H9 (cell line): ENCODE measurements at regions not wholly inside any gene's neighbourhood (a gene's known extent, or its start where the extent isn't known, plus 50 kb on each side); places are given as distances from the start of the nearest gene placed in this dataset.

Experiments used
- DNase-seq: peaks from one replicate; pipeline ENCODE4 v3.0.0-alpha.2; 2017
- H2AFZ ChIP-seq: one replicate; pipeline ENCODE4 v1.6.1; 2013; ENCODE audit warnings: mild to moderate bottlenecking, low read length, control low read depth, moderate library complexity
- H2AK5ac ChIP-seq: 2 replicates; pipeline ENCODE4 v1.6.1; 2013; ENCODE audit warnings: low read length, control low read depth, mixed read lengths; ENCODE audit not compliant: insufficient read length
- H2BK120ac ChIP-seq: one replicate; pipeline ENCODE4 v1.6.1; 2013; ENCODE audit warnings: low read depth, mild to moderate bottlenecking, low read length, control low read depth, inconsistent platforms; ENCODE audit not compliant: poor library complexity, severe bottlenecking
- H2BK12ac ChIP-seq: 2 replicates; pipeline ENCODE4 v1.6.1; 2013; ENCODE audit warnings: low read length, control low read depth, mixed read lengths, low read depth; ENCODE audit not compliant: insufficient read length
- H2BK15ac ChIP-seq: 2 replicates; pipeline ENCODE4 v1.6.1; 2013; ENCODE audit warnings: low read depth, low read length, control low read depth
- H2BK20ac ChIP-seq: one replicate; pipeline ENCODE4 v1.6.1; 2013; ENCODE audit warnings: low read depth, mild to moderate bottlenecking, low read length, control low read depth, inconsistent platforms; ENCODE audit not compliant: poor library complexity, severe bottlenecking
- H2BK5ac ChIP-seq: 2 replicates; pipeline ENCODE4 v1.6.1; 2013; ENCODE audit warnings: low read length, control low read depth, mixed read lengths; ENCODE audit not compliant: insufficient read length
- H3K14ac ChIP-seq: 2 replicates; pipeline ENCODE4 v1.6.1; 2013; ENCODE audit warnings: low read length, control low read depth; ENCODE audit not compliant: insufficient read depth
- H3K18ac ChIP-seq: 2 replicates; pipeline ENCODE4 v1.6.1; 2013; ENCODE audit warnings: low read depth, mild to moderate bottlenecking, mixed read lengths, low read length, control low read depth; ENCODE audit not compliant: insufficient read length
- H3K23ac ChIP-seq: 2 replicates; pipeline ENCODE4 v1.6.1; 2013; ENCODE audit warnings: low read length, control low read depth, mixed read lengths, low read depth; ENCODE audit not compliant: insufficient read length
- H3K23me2 ChIP-seq: 2 replicates; pipeline ENCODE4 v1.6.1; 2013; ENCODE audit warnings: low read depth, mild to moderate bottlenecking, mixed read lengths, low read length, control low read depth; ENCODE audit not compliant: insufficient read length, poor library complexity, severe bottlenecking
- H3K27ac ChIP-seq: 2 replicates; pipeline ENCODE4 v1.5.1; 2013; ENCODE audit warnings: low read length, control low read depth, mixed read lengths, low read depth; ENCODE audit not compliant: insufficient read length
- H3K27me3 ChIP-seq: 2 replicates; pipeline ENCODE4 v1.6.1; 2013; ENCODE audit warnings: low read length, control low read depth, inconsistent platforms; ENCODE audit not compliant: insufficient read depth
- H3K4ac ChIP-seq: 2 replicates; pipeline ENCODE4 v1.6.1; 2013; ENCODE audit warnings: low read depth, mild to moderate bottlenecking, control low read depth, inconsistent platforms, low read length, moderate library complexity
- H3K4me1 ChIP-seq: 2 replicates; pipeline ENCODE4 v1.6.1; 2013; ENCODE audit warnings: low read length, control low read depth, inconsistent platforms; ENCODE audit not compliant: insufficient read depth
- H3K4me2 ChIP-seq: 2 replicates; pipeline ENCODE4 v1.6.1; 2013; ENCODE audit warnings: low read length, control low read depth, mixed read lengths; ENCODE audit not compliant: insufficient read length, insufficient read depth
- H3K56ac ChIP-seq: 2 replicates; pipeline ENCODE4 v1.6.1; 2013; ENCODE audit warnings: low read depth, mild to moderate bottlenecking, mixed read lengths, low read length, control low read depth; ENCODE audit not compliant: insufficient read length
- H3K79me1 ChIP-seq: 2 replicates; pipeline ENCODE4 v1.6.1; 2013; ENCODE audit warnings: low read depth, mild to moderate bottlenecking, moderate library complexity, low read length, control low read depth, inconsistent platforms; ENCODE audit not compliant: insufficient read depth, poor library complexity, severe bottlenecking
- H3K79me2 ChIP-seq: 2 replicates; pipeline ENCODE4 v1.6.1; 2013; ENCODE audit warnings: low read length, control low read depth, inconsistent platforms; ENCODE audit not compliant: insufficient read depth
- H3K9ac ChIP-seq: 2 replicates; pipeline ENCODE4 v1.6.1; 2013; ENCODE audit warnings: low read length, control low read depth, mixed read lengths; ENCODE audit not compliant: insufficient read length; ENCODE audit errors: extremely low read depth
- H3K9me3 ChIP-seq: one replicate; pipeline ENCODE4 v1.6.1; 2013; ENCODE audit warnings: low read depth, low read length, inconsistent platforms; ENCODE audit not compliant: control insufficient read depth
- H3T11ph ChIP-seq: one replicate; pipeline ENCODE4 v1.6.1; 2013; ENCODE audit warnings: mild to moderate bottlenecking, low read length, control low read depth, inconsistent platforms
- H4K20me1 ChIP-seq: one replicate; pipeline ENCODE4 v1.6.1; 2013; ENCODE audit not compliant: control insufficient read depth, insufficient read length, insufficient read depth
- H4K5ac ChIP-seq: 2 replicates; pipeline ENCODE4 v1.6.1; 2013; ENCODE audit warnings: low read depth, mild to moderate bottlenecking, mixed read lengths, low read length, control low read depth; ENCODE audit not compliant: insufficient read length
- H4K8ac ChIP-seq: replicated peaks from 2 replicates; pipeline ENCODE4 v1.6.1; 2013; ENCODE audit warnings: low read length, control low read depth, mixed read lengths, low read depth; ENCODE audit not compliant: insufficient read length
- H4K91ac ChIP-seq: 2 replicates; pipeline ENCODE4 v1.6.1; 2013; ENCODE audit warnings: low read depth, mild to moderate bottlenecking, moderate library complexity, mixed read lengths, low read length, control low read depth; ENCODE audit not compliant: insufficient read length
- H3K27ac Mint-ChIP-seq, 3 experiments: 2 replicates in 2 of 3; 3 replicates in 1 of 3; pipeline ENCODE4 v1.8.0; 2020 to 2021; ENCODE audit warnings: mixed read lengths in 3 of 3, mild to moderate bottlenecking in 1 of 3, moderate library complexity in 1 of 3
- H3K27me3 Mint-ChIP-seq: 2 replicates; pipeline ENCODE4 v1.8.0; 2021; ENCODE audit warnings: low read depth, mild to moderate bottlenecking, moderate library complexity, mixed read lengths
- H3K36me3 Mint-ChIP-seq, 3 experiments: 2 replicates in 2 of 3; 3 replicates in 1 of 3; pipeline ENCODE4 v1.8.0; 2020 to 2021; ENCODE audit warnings: low read depth in 3 of 3, mixed read lengths in 3 of 3; ENCODE audit not compliant: insufficient read depth in 1 of 3
- H3K4me1 Mint-ChIP-seq, 2 experiments: 2 replicates each; pipeline ENCODE4 v1.8.0; 2020; ENCODE audit warnings: mixed read lengths in 2 of 2
- H3K4me3 Mint-ChIP-seq, 2 experiments: 2 replicates in 1 of 2; 3 replicates in 1 of 2; pipeline ENCODE4 v1.8.0; 2020 to 2021; ENCODE audit warnings: mild to moderate bottlenecking in 2 of 2, mixed read lengths in 2 of 2, moderate library complexity in 1 of 2
- H3K9me3 Mint-ChIP-seq, 2 experiments: 2 replicates in 1 of 2; 3 replicates in 1 of 2; pipeline ENCODE4 v1.8.0; 2020; ENCODE audit warnings: mild to moderate bottlenecking in 2 of 2, mixed read lengths in 2 of 2, moderate library complexity in 1 of 2
- WGBS: extraction: QIAGEN DNeasy Blood & Tissue Kit; methylation state at CpG from one replicate; pipeline ENCODE4 v1.1.7; 2013; ENCODE audit warnings: missing lambda C conversion rate, low lambda C conversion rate, mixed read lengths; ENCODE audit not compliant: insufficient read length; ENCODE audit errors: extremely low coverage; 5-methylcytosine and 5-hydroxymethylcytosine counted together
- TF ChIP-seq, protein P1 (sequence below): fragments of 200-600 bp; sonication (generic); conservative IDR thresholded peaks from 3 replicates; pipeline ENCODE4 v1.8.0; 2021; ENCODE audit warnings: antibody characterized with exemption, mild to moderate bottlenecking

DNA sequence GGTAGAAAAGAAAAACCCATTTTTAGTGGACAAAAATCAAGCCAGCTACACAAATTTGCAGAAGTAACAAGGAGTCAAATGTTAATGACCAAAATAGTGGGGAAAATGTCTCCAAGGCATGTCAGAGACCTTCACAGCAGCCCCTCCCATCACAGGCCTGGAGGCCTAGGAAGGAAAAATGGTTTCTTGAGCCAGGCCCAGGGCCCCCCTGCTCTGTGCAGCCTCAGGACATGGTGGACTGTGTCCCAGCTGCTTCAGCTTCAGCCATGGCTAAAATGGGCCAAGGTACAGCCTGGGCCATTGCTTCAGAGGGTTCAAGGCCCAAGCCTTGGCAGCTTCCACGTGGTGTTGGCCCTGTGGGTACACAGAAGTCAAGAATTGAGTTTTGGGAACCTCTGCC is 82.5 kb upstream of the CLVS2 start:
- Histone ChIP-seq H3K23me2 (no peaks in the 10 kb centered on the region), H3K56ac (no peak overlapping the region), H2BK20ac (no peak overlapping the region), H4K91ac (no peak overlapping the region), H3K27me3 (no peaks in the 10 kb centered on the region), H3K27ac (no peak overlapping the region), H2BK15ac (no peak overlapping the region), H3K14ac (no peak overlapping the region), H3K79me1 (no peaks in the 10 kb centered on the region), H2AFZ (no peak overlapping the region), H3K4me2 (no peak overlapping the region), H4K5ac (no peak overlapping the region), H2BK12ac (no peak overlapping the region), H3K18ac (no peak overlapping the region), H4K8ac (no peak overlapping the region), H3K4ac (no peak overlapping the region), H2AK5ac (no peak overlapping the region), H2BK5ac (no peak overlapping the region), H3K9ac (no peak overlapping the region), H4K20me1 (no peaks in the 10 kb centered on the region), H2BK120ac (no peak overlapping the region), H3K4me1 (no peaks in the 10 kb centered on the region), H3T11ph (no peak overlapping the region), H3K9me3 (no peaks in the 10 kb centered on the region), H3K79me2 (no peaks in the 10 kb centered on the region), H3K23ac (no peak overlapping the region)
- Mint-ChIP-seq H3K4me3 (no peak overlapping the region), H3K27ac (no peak overlapping the region), H3K36me3 (peaks cover 3 to 26% (median 4%) of the 10 kb centered on the region in 3 experiments; a peak in 6 of 7 replicates), H3K27me3 (peaks cover 2% of the 10 kb centered on the region; the same call in 1 of the 2 replicates), H3K4me1 (no peaks in the 10 kb centered on the region), H3K9me3 (peaks cover 24 to 26% of the 10 kb centered on the region in 2 experiments)
- DNase-seq = no peak
- no CpG with 5 or more reads among the region's 1 CpG for WGBS
- TF ChIP-seq, protein P1, sequence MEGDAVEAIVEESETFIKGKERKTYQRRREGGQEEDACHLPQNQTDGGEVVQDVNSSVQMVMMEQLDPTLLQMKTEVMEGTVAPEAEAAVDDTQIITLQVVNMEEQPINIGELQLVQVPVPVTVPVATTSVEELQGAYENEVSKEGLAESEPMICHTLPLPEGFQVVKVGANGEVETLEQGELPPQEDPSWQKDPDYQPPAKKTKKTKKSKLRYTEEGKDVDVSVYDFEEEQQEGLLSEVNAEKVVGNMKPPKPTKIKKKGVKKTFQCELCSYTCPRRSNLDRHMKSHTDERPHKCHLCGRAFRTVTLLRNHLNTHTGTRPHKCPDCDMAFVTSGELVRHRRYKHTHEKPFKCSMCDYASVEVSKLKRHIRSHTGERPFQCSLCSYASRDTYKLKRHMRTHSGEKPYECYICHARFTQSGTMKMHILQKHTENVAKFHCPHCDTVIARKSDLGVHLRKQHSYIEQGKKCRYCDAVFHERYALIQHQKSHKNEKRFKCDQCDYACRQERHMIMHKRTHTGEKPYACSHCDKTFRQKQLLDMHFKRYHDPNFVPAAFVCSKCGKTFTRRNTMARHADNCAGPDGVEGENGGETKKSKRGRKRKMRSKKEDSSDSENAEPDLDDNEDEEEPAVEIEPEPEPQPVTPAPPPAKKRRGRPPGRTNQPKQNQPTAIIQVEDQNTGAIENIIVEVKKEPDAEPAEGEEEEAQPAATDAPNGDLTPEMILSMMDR = no peak
